GM12878 (cell line): ENCODE measurements at regions not wholly inside any gene's neighbourhood (a gene's known extent, or its start where the extent isn't known, plus 50 kb on each side); places are given as distances from the start of the nearest gene placed in this dataset.

Source experiments
- CBX5 ChIP-seq: sonication (generic); IDR thresholded peaks from 2 replicates; pipeline ENCODE4 v1.6.1; 2016; ENCODE audit warnings: low read depth, moderate library complexity, mild to moderate bottlenecking, inconsistent platforms
- CREM ChIP-seq: IDR thresholded peaks from 2 replicates; pipeline ENCODE4 v1.6.1; 2014; ENCODE audit warnings: antibody characterized with exemption, low read depth
- EZH2 ChIP-seq: IDR thresholded peaks from 2 replicates; pipeline ENCODE4 v1.6.1; 2012; ENCODE audit warnings: low read depth, mild to moderate bottlenecking, control low read depth, inconsistent platforms, low read length, borderline replicate concordance; ENCODE audit not compliant: control insufficient read depth
- HDAC6 ChIP-seq: fragments of 200-600 bp; sonication (generic); IDR thresholded peaks from one replicate; pipeline ENCODE4 v1.8.0; 2017; ENCODE audit warnings: antibody characterized with exemption; ENCODE audit not compliant: unreplicated experiment
- KLF5 ChIP-seq: fragments of 450-650 bp; IDR thresholded peaks from 2 replicates; pipeline ENCODE4 v1.6.1; 2014; ENCODE audit warnings: mild to moderate bottlenecking; ENCODE audit not compliant: partially characterized antibody
- MTA2 ChIP-seq: fragments of 450-650 bp; IDR thresholded peaks from 2 replicates; pipeline ENCODE4 v1.6.1; 2016; ENCODE audit warnings: low read depth, mild to moderate bottlenecking, moderate library complexity
- POLR2AphosphoS5 ChIP-seq: IDR thresholded peaks from 2 replicates; pipeline ENCODE4 v1.6.1; 2011; ENCODE audit warnings: mild to moderate bottlenecking, low read length, inconsistent platforms
- REST ChIP-seq: IDR thresholded peaks from 2 replicates; pipeline ENCODE4 v1.6.1; 2012; ENCODE audit warnings: mild to moderate bottlenecking, low read depth, low read length
- SMARCA5 ChIP-seq: fragments of 450-650 bp; IDR thresholded peaks from 2 replicates; pipeline ENCODE4 v1.6.1; 2017; ENCODE audit warnings: mild to moderate bottlenecking
- SMC3 ChIP-seq: IDR thresholded peaks from 2 replicates; pipeline ENCODE4 v1.6.1; 2011; ENCODE audit warnings: low read length, improper control_type of control experiment, borderline replicate concordance
- SP1 ChIP-seq: IDR thresholded peaks from one replicate; pipeline ENCODE4 v1.6.1; 2011; ENCODE audit warnings: low read depth, low read length
- USF1 ChIP-seq: IDR thresholded peaks from 2 replicates; pipeline ENCODE4 v1.6.1; 2011; ENCODE audit warnings: borderline replicate concordance, low read depth, mild to moderate bottlenecking, moderate library complexity, mixed read lengths, low read length; ENCODE audit not compliant: insufficient read depth; ENCODE audit errors: extremely low read length
- ZBTB40 ChIP-seq: fragments of 450-650 bp; IDR thresholded peaks from 2 replicates; pipeline ENCODE4 v1.6.1; 2016; ENCODE audit warnings: mild to moderate bottlenecking, moderate library complexity, borderline replicate concordance

- TF ChIP-seq ZBTB40: no peak
- no peak for TF ChIP-seq USF1
- TF ChIP-seq CREM: no peak
- TF ChIP-seq KLF5: no peak
- TF ChIP-seq MTA2: no peak
- no peak for TF ChIP-seq CBX5
- TF ChIP-seq SP1: no peak
- no peak for TF ChIP-seq SMARCA5
- TF ChIP-seq EZH2: no peak
- TF ChIP-seq SMC3: no peak
- no peak for TF ChIP-seq HDAC6
- TF ChIP-seq REST: no peak
- no peak for TF ChIP-seq POLR2AphosphoS5
- TF ChIP-seq, all 136 proteins: peak for 0
Observed at GRCh38 chr11:116096272-116096995, 592.2 kb upstream of the CADM1 start (continued).
